Heart left ventricle (tissue), 16 donors: ENCODE measurements at regions not wholly inside any gene's neighbourhood (a gene's known extent, or its start where the extent isn't known, plus 50 kb on each side); places are given as distances from the start of the nearest gene placed in this dataset.

Experiments
- ATAC-seq, 4 donors: fragments of 200-7000 bp; cut with Tn5 transposase; one replicate each; pipeline ENCODE4 v1.9.1; 2020 to 2022; ENCODE audit warnings: moderate library complexity in 4 of 4, mild to moderate bottlenecking in 3 of 4, moderate number of reproducible peaks in 1 of 4
- DNase-seq, 5 donors: peaks; one replicate each; pipeline ENCODE4 v3.0.0-alpha.2; 2020
- H3K27ac ChIP-seq, 12 donors: fragments of 200-600 bp; sonication (generic) in 4 of 12; one replicate each; pipeline versions ENCODE4 v1.5.0 to v1.8.0; 2016 to 2022; ENCODE audit warnings: mild to moderate bottlenecking in 2 of 12
- H3K27me3 ChIP-seq, 9 donors: fragments of 200-600 bp; sonication (generic) in 2 of 9; one replicate each; pipeline versions ENCODE4 v1.5.1 to v1.8.0; 2016 to 2022; ENCODE audit warnings: mild to moderate bottlenecking in 3 of 9
- H3K36me3 ChIP-seq, 9 donors: fragments of 200-600 bp; sonication (generic) in 2 of 9; one replicate each; pipeline versions ENCODE4 v1.5.0 to v1.8.0; 2018 to 2022; ENCODE audit warnings: mild to moderate bottlenecking in 2 of 9
- H3K4me1 ChIP-seq, 12 donors: fragments of 200-600 bp; sonication (generic) in 4 of 12; one replicate each; pipeline versions ENCODE4 v1.5.0 to v1.8.0; 2016 to 2022; ENCODE audit warnings: mild to moderate bottlenecking in 3 of 12
- H3K4me3 ChIP-seq, 12 donors: fragments of 200-600 bp; sonication (generic) in 4 of 12; one replicate each; pipeline versions ENCODE4 v1.5.0 to v1.8.0; 2017 to 2022; ENCODE audit warnings: mild to moderate bottlenecking in 9 of 12, moderate library complexity in 4 of 12
- H3K9me3 ChIP-seq, 12 donors: fragments of 200-600 bp; sonication (generic) in 4 of 12; one replicate each; pipeline versions ENCODE4 v1.5.0 to v1.8.0; 2016 to 2022; ENCODE audit warnings: mild to moderate bottlenecking in 1 of 12
- CTCF ChIP-seq, 12 donors: fragments of 200-600 bp; sonication (generic) in 4 of 12; IDR thresholded peaks; one replicate each; pipeline versions ENCODE4 v1.5.0 to v1.8.0; 2018 to 2022; ENCODE audit warnings: antibody characterized with exemption in 12 of 12, mild to moderate bottlenecking in 5 of 12
- POLR2A ChIP-seq, 2 donors: fragments of 450-650 bp; IDR thresholded peaks; one replicate each; pipeline ENCODE4 v1.6.1; 2017; ENCODE audit warnings: antibody characterized with exemption in 2 of 2, mild to moderate bottlenecking in 2 of 2, moderate library complexity in 2 of 2
- WGBS, 4 donors: extraction: QIAGEN DNeasy Blood & Tissue Kit in 2 of 4; methylation state at CpG; one replicate each; pipeline versions ENCODE4 v1.1.5 to v1.1.7; 2013 to 2018; 5-methylcytosine and 5-hydroxymethylcytosine counted together
- intact Hi-C, 10 donors: fragments of 100-400 bp; cut with DNase I; formaldehyde crosslinking; loops; one replicate each; pipeline versions ENCODE4 v1.11.1 to v1.14.2; 2022
- donor health status: ischemic (EF 13 %, LVEDD 7.1; RV severe dilation, severe dysfunction).
- donor health status: healthy with polysubstance abuse.
- donor health status: DM: no; HTN: yes; CAD: no.
- donor health status: DM: no; HTN: no; CAD: no.
- donor health status: ischemic (EF 25% LVEDD 6.9; RV normal size, moderate dysfunction).
- donor health status: ischemic (EF 25% LVEDD 5.7; RV mildly dilated, moderate dysfunction).
- donor health status: healthy.
- donor health status: DM: yes; HTN: yes; CAD: no.
- donor health status: ischemic (EF 35%, LVEDD 5.7; RV mildly dilated, moderate dysfunction).
- donor health status: nonischemic (EF 11% LVEDD 7.7; RV severe dilation, severe dysfunction).
- donor health status: DM: yes; HTN: yes; CAD: no.
- donor health status: PGD.
- donor health status: ischemic (EF 29% LVEDD 5.4; RV normal size, mild dysfunction).
- donor health status: nonischemic (EF 23%, LVEDD 6.1; RV moderate dilation, normal function).

GRCh38 chr4:23388255-23388654 is 501.6 kb downstream of the PPARGC1A start:
- 77 to 84% (median 81%) methylated on average over 6 of the region's 6 CpGs for WGBS, 4 donors
- Histone ChIP-seq H3K36me3 (no peaks in the 10 kb centered on the region), H3K27ac (no peak overlapping the region), H3K4me3 (no peak overlapping the region), H3K9me3 (peaks cover 0 to 2% (median 0%) of the 10 kb centered on the region in 12 donors), H3K27me3 (no peaks in the 10 kb centered on the region), H3K4me1 (peaks cover 0 to 3% (median 0%) of the 10 kb centered on the region in 12 donors)
- DNase-seq (no peak), ATAC-seq (peak in 2 of 4 donors; percentile 29 to 57)
- TF ChIP-seq CTCF (IDR thresholded peaks at IDR 0.05) (no peak), POLR2A (IDR thresholded peaks at IDR 0.05) (no peak)
- intact Hi-C loops: no loop called here

GRCh38 chr4:23384741-23385140 is 505.1 kb downstream of the PPARGC1A start:
- intact Hi-C loops: no loop called here
- Histone ChIP-seq H3K27me3 (no peaks in the 10 kb centered on the region), H3K4me1 (no peaks in the 10 kb centered on the region), H3K9me3 (no peaks in the 10 kb centered on the region), H3K36me3 (no peaks in the 10 kb centered on the region), H3K27ac (no peak overlapping the region), H3K4me3 (no peak overlapping the region)
- ATAC-seq (no peak), DNase-seq (no peak)
- TF ChIP-seq CTCF (IDR thresholded peaks at IDR 0.05) (no peak), POLR2A (IDR thresholded peaks at IDR 0.05) (no peak)
- 86 to 93% (median 90%) methylated on average over 2 of the region's 2 CpGs for WGBS, 4 donors

GRCh38 chr4:23382879-23383278 is 507.0 kb downstream of the PPARGC1A start:
- no peaks in the 10 kb centered on the region for H3K27me3 ChIP-seq
- no peak for ATAC-seq
- no peaks in the 10 kb centered on the region for H3K4me1 ChIP-seq
- no peaks in the 10 kb centered on the region for H3K36me3 ChIP-seq
- no peak for DNase-seq
- TF ChIP-seq CTCF (IDR thresholded peaks at IDR 0.05) (no peak), POLR2A (IDR thresholded peaks at IDR 0.05) (no peak)
- H3K27ac ChIP-seq: no peak overlapping the region
- H3K4me3 ChIP-seq: no peak overlapping the region
- intact Hi-C loops: no loop called here
- peaks cover 0 to 14% (median 0%) of the 10 kb centered on the region in 12 donors for H3K9me3 ChIP-seq

GRCh38 chr4:23374259-23374658 is 515.6 kb downstream of the PPARGC1A start:
- Histone ChIP-seq H3K9me3 (peaks cover 0 to 11% (median 0%) of the 10 kb centered on the region in 12 donors), H3K27ac (peak overlapping the region in 11 of 12 donors; percentile 2 to 86 (median 72)), H3K4me3 (no peak overlapping the region), H3K27me3 (no peaks in the 10 kb centered on the region), H3K4me1 (peaks cover 0 to 34% (median 4%) of the 10 kb centered on the region in 12 donors), H3K36me3 (no peaks in the 10 kb centered on the region)
- 32 to 44% (median 35%) methylated on average over 4 of the region's 4 CpGs for WGBS, 4 donors
- DNase-seq (no peak), ATAC-seq (no peak)
- intact Hi-C loops: loop anchor here in 4 of 10 donors (5.0 to 10.0 kb wide), 4 partner anchors 81 to 873 kb away; no protein-coding TSS in a partner anchor
- TF ChIP-seq POLR2A (IDR thresholded peaks at IDR 0.05) (no peak), CTCF (IDR thresholded peaks at IDR 0.05) (no peak)
